Breast epithelium (tissue), 3 donors: ENCODE measurements at regions not wholly inside any gene's neighbourhood (a gene's known extent, or its start where the extent isn't known, plus 50 kb on each side); places are given as distances from the start of the nearest gene placed in this dataset.

ENCODE experiments used
- CTCF ChIP-seq, 3 donors: fragments of 450-650 bp; IDR thresholded peaks; one replicate each; pipeline ENCODE4 v1.5.1; 2016 to 2017; ENCODE audit warnings: antibody characterized with exemption in 3 of 3, mild to moderate bottlenecking in 3 of 3, moderate library complexity in 3 of 3
- POLR2A ChIP-seq: fragments of 450-650 bp; IDR thresholded peaks from one replicate; pipeline ENCODE4 v1.6.1; 2016; ENCODE audit warnings: antibody characterized with exemption, mild to moderate bottlenecking, moderate library complexity
- POLR2AphosphoS5 ChIP-seq, 3 donors: sonication (generic); formaldehyde crosslinking; IDR thresholded peaks; one replicate each; pipeline ENCODE4 v1.6.1; 2017; ENCODE audit warnings: antibody characterized with exemption in 3 of 3

DNA sequence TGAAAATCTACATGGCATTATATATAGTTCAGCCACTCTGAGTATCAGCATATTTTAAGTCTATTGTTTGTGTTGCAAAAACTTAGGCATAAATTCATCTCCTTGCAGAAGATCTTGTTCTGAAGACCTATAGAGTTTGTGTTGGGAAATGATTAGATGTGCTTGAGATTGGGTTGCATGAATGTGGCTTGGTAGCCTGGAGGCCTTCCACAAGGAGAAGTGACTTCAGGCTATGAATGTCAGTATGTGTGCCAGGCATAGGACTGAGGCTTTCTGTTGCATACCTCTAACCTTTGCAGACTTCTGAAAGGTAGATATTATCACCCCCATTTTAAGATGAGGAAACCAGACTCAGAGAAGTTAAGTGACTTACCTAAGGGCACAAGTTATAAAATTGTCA is 188.6 kb downstream of the OLFM4 start:
- TF ChIP-seq CTCF (IDR thresholded peaks at IDR 0.05) (no peak), POLR2AphosphoS5 (IDR thresholded peaks at IDR 0.05) (no peak), POLR2A (no peak)
